HG03045 (cell line): ENCODE measurements at regions not wholly inside any gene's neighbourhood (a gene's known extent, or its start where the extent isn't known, plus 50 kb on each side); places are given as distances from the start of the nearest gene placed in this dataset.
"Not testable (repeated sequence)": the region's sequence is repeated elsewhere in the genome, so short reads cannot be mapped to it uniquely, and the experiment has no call there.

Source experiments
- ATAC-seq: cut with Tn5 transposase; IDR thresholded peaks from one replicate; pipeline ENCODE4 v1.9.1; 2021; ENCODE audit warnings: mild to moderate bottlenecking, moderate library complexity; ENCODE audit not compliant: unreplicated experiment

GRCh38 chr6:134537765-134538164 is 219.9 kb upstream of the SGK1 start:
- not testable (repeated sequence) for ATAC-seq

DNA sequence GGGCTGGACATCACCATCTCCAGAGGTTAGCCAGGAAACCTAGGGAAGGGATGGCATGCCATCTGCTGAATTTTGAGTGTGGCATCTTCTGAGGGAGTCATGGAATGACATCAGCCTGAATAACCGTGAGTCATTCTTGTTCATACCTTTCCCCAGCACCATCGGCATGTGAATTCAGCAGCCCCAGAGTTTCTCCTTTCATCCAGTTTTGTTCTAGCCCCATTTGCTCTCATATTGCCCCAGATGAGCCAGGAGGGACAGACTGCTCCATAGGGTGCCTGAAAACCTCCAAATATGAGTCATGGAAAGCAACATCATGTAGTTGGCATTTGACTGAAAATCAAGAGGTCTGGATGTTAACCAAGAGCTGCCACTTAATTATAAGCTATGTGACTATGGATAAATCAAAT is 219.2 kb upstream of the SGK1 start:
- ATAC-seq = no peak

- no peak for ATAC-seq
Observed at GRCh38 chr6:134535831-134536230, 217.9 kb upstream of the SGK1 start.

DNA sequence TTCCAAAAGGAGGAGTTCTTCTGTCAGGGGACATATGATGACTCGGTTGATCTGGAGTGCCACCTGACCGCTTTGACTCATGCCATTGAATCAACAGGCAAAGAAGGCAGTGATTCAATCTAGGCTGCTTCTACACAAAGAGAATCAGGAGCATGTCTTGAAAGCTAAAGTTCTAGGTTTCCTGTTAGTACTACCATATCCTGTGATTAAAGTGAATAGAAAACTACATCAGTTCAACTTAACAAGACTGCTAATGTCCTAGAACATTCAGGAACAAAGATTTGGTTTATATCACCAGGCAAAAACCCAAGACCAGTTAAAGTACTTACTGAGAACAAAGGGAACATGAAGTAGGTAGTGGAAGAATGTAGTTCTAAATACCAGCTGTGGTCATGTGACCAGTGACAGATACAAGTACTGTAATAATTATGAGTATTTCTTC is 216.8 kb upstream of the SGK1 start:
- ATAC-seq = no peak

DNA sequence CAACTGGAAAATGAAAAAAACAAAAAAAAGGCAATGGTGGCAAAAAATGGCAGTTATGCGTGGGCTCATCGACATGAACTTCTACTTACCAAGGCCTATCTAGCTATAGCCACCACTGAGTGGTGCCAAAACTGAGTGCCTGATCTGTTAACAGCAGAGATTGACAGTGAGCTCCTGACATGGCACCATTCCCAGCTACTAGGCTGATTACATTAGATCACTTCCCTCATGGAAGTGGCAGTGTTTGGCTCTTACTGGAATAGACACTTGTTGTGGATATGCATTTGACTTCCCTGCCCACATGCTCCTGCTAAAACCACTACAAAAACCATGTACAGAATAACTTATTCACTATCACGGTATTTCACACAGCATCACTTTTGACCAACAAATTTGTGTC is 216.1 kb upstream of the SGK1 start:
- no peak for ATAC-seq

DNA sequence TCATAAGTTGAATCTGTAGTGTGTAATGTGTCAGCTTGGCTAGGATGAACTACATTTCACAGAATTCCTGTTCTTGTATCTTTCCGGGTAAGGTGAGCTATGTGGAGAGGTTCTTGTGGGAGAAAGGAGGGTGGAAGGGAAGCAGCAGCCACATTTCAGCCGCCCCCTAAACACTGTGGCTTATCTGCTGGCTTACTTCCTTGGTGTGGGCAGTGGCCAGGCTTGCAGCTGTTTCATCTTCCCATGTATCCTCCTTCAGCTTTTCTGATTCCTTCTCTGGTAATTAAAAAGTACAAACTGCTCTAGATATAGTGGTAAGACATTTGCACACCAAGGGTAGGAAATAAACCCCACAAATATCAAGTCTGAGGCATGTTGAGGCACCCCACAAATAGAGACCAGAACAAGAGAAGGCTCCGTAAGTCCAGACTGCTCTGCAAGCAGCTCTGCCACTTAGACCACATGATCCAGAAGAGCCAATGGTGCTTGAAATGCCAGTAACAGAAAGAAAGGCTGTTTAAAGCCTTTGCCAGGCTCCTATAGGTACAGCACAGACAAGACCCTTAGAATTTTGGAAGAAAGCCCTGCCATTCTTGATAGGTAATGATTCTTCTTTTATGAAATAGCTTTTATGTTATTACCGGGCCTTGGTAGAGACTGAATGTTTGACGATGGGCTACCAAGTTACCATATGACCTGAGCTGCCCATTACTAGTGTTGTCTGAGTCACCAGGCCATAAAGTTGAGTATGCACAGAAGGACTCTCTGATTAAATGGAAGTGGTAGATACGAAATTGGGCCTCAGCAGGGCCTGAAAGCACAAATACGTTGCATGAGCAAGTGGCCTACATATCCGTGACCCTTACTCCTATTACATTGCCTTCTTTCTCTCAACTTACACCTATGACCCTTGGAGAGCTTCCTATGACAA is 215.0 kb upstream of the SGK1 start:
- no peak for ATAC-seq

DNA sequence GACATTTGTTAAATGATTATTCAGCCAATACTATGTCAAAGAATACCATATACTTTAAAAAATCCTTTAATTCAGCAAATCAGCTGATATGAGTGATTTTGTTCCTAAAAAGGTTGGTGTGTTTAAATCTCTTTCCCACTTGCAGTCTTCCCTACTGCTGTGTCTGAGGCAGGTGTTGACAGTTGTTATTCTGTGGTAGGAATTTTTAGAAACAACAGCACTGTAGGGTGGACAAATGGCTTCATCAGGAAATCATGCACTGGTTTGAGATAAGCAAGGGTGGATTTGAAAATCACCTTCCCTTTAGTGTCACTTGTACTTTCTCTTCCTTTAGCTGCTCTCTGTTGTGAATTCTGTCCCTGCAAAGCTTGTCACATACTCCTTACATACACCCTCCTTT is 213.7 kb upstream of the SGK1 start:
- ATAC-seq = no peak

- no peak for ATAC-seq
Observed at GRCh38 chr6:134531188-134531551, 213.3 kb upstream of the SGK1 start.

DNA sequence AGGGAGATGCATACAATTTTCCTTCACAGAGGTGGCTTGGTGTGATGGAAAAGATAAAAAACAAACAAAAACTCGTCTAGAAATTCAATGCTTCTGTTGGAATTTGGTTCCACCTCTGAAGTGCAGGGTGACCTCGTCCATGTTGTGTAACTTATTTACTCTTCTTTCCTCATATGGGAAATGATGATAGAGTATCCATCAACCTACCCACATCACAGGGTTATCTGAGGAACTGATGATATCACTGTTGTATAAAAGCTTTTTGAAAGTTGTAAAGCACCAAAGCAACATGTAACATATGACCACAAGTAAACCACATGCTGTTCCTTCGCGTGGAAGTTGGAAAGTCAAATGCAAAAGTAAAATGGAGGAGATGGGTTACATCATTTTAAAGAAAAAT is 212.0 kb upstream of the SGK1 start:
- no peak for ATAC-seq

DNA sequence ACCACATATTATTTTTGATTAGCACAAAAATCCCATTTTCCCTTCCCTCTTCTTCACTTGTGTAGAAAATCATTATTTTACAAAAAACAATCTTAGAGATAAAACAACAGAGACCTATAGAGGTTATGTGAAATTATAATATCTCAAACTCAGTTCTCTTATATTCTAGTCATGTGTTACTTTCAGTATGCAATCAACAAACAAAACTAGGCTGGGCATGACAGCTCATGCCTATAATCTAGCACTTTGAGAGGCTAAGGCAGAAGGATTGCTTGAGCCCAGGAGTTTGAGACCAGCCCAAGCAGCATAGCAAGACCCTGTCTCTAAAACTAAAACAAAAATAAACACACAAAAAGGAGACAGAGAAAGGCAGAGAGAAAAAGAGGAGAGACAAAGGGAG is 211.4 kb upstream of the SGK1 start:
- no peak for ATAC-seq

- no peak for ATAC-seq
Observed at GRCh38 chr6:134527108-134527787, 209.3 kb upstream of the SGK1 start.

DNA sequence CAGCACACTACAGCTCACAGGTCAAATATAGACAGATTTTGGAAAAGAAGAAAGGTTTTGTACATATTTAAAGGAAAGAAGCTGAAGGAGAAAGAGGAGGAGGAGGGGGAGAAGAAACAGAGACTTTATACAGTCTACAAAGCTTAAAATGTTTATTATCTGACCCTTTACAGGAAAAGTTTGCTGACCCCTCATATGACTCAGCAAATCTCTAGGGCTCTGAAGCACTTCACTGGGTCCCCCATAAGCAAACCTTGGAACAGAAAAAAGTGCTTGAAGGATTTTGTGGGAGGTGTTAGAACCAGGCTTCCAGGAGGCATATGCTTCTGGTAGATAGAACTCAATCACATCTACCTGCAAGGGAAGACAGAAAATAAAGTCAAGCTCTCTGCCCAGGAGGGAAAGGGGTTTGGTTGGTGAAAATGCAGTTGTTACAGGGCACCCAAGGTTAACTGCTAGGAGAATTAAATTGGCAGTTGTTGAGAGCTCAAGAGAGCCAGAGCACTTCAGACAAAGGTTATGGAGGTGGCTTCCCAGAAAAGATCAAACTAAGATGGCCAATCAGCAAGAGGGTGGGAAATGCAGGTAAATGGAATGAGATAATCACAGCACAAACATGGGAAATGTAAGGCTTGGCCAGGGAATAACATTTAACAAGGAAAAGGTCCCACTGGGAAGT is 207.4 kb upstream of the SGK1 start:
- ATAC-seq = no peak

DNA sequence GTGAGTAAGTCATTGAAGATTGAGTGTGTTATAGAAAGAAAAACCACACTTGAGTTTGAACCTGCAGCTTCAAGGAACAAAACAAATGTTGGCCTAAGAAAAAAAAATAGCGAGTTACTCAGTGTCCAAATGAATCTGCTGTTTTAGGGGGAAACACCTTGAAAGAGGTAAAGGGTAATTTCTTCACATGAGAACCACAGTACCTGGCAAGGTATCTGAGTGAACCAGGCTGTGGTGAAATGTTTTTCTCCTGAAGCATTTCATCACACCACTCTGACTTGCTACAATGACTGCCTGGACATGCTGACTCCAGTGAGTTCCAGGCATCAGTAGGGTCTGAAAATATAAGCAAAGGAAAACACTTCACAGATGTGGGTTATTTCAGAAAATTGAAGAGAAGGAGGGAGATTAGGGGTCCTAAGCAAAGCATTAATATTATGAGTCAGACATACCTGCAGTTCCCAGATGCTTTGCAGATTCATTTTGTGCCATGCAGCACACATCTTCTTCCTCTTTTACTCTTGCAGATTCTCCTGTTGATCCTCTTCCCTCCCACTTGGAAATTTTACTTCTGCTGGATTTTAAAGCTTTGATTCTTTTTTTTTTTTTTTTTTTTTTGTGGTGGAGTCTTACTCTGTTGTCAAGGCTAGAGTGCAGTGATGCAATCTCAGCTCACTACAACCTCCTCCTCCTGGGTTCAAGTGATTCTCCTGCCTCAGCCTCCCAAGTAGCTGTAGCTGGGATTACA is 206.2 kb upstream of the SGK1 start:
- no peak for ATAC-seq

GRCh38 chr6:134523051-134523450 is 205.1 kb upstream of the SGK1 start:
- ATAC-seq = no peak

DNA sequence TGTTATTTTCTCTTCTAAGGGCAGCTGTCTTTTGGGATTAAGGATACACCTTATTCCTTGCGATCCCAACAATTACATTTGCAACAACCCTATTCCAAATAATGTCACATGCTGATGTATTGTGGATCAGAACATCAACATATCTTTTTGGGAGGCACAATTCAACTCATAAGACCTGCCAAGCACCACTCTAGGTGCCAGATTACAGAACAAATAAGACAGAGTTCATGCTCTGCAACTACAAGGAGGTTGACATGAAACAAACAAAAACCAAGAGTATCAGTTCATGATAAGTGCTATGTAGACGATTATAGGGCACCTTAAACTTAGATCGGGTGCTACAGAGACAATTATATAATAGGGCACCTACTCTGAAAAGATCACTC is 203.2 kb upstream of the SGK1 start:
- no peak for ATAC-seq

DNA sequence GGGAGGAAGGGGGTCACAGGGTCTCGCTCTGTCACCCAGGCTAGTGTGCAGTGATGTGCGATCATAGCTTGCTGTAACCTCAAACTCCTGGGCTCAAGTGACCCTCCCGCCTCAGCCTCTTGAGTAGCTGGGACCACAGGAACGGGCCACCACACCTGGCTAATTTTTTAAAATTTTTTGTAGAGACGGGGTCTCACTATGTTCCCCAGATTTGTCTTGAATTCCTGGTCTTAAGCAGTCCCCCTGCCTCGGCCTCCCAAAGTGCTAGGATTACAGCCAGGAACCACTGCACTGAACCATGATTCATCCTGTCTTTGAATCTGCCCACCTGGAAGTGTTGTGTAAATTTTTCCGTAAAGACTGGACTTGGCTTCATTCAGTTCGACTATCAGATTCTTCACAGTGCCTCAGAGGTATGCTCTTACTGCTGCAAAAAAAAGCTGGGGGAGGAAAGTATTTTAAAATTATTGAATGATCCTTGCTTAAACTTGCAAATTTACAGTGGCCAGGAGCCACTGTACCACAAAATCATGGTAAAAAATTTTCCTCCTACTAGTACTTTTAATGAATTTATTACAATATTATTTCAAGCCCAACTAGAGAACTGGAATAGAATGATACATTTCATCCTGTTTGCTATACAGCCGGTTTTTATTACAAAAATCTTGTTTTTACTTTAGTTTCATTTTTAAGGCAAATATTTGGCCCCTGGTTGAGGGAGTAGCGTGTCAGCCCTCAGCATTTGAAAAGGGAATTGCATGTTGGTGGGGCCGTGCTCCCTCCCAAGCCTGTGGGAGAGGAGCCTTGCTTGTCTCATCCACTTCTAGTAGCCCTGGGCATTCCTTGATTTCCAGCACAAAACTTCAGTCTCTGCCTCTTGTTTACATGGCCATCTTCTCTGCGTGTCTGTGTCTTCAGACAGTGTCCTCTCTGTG is 202.5 kb upstream of the SGK1 start:
- no peak for ATAC-seq

DNA sequence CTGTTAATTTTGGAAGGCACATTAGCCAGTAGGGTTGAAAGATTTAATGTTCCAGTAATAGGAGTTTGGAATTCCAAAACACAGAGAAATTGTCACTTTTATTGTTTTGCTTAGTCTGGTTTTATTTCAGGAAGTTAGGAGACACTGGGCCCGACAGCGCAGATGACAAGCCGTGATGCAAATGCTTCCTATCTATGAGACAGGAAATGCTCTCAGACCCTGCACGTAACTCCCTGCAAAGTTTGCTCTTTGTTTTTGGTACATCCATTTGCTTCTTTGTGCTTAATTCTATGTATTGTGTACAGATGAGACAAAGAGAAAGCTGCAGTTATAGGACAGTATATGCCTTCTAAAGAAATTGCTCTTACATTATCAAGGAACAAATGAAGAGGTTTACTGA is 201.6 kb upstream of the SGK1 start:
- ATAC-seq = no peak

- no peak for ATAC-seq
Observed at GRCh38 chr6:134517868-134518267, 200.0 kb upstream of the SGK1 start.

GRCh38 chr6:134517145-134517658 is 199.3 kb upstream of the SGK1 start:
- no peak for ATAC-seq

DNA sequence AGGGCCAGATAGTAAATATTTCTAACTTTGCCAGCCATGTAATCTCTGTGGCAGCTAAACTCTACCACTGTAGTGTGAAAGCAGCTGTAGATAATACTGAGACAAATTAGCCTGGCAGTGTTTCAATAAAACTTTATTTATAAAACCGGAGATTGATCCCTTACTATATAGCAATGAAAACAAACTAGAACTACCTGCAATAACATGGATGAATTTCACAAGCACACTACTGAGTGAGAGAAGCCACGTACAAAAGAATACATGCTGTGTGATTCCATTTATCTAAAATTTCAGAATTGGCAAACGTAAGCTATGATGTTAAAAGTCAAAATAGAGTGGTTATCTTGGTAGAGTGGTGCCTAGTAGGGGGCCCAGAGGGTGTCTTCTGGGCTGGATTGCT is 198.7 kb upstream of the SGK1 start:
- ATAC-seq = no peak
